GM20000 (cell line): ENCODE measurements at regions not wholly inside any gene's neighbourhood (a gene's known extent, or its start where the extent isn't known, plus 50 kb on each side); places are given as distances from the start of the nearest gene placed in this dataset.

Source experiments
- DNase-seq: peaks from one replicate; pipeline ENCODE4 v3.0.0; 2012; ENCODE audit warnings: low spot score
- CTCF ChIP-seq: IDR thresholded peaks from 2 replicates; pipeline ENCODE4 v1.5.1; 2012; ENCODE audit warnings: mild to moderate bottlenecking, control low read depth; ENCODE audit errors: extremely low read depth, missing control alignments

- no peak for TF ChIP-seq CTCF
- DNase-seq, result no peak
Measured at GRCh38 chr12:70069221-70070105, 173.8 kb upstream of the CNOT2 start.

GRCh38 chr12:70070494-70071007 is 172.7 kb upstream of the CNOT2 start:
- TF ChIP-seq CTCF, result no peak
- DNase-seq, result no peak

GRCh38 chr12:70074510-70074909 is 168.7 kb upstream of the CNOT2 start:
- TF ChIP-seq CTCF, result no peak
- no peak for DNase-seq

DNA sequence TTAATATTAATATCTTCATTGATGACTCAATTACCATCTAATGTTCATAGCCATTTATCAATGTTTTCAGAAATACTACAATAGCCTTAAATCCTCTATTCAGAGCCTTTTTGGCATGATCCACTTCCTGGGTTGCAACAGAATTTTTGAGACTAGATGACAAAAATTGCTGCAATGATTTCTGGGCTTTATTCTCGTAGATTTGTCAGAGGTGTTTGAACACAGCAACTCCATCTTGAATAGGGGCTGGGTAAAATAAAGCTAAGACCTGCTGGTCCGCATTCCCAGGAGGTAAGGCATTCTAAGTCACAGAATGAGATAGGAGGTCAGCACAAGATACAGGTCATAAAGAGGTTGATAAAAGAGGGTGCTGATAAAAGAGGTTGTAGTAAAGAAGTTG is 165.8 kb upstream of the CNOT2 start:
- DNase-seq, result no peak
- TF ChIP-seq CTCF, result no peak

- DNase-seq, result no peak
- TF ChIP-seq CTCF, result no peak
Measured at GRCh38 chr12:70078161-70078560, 165.1 kb upstream of the CNOT2 start.

DNA sequence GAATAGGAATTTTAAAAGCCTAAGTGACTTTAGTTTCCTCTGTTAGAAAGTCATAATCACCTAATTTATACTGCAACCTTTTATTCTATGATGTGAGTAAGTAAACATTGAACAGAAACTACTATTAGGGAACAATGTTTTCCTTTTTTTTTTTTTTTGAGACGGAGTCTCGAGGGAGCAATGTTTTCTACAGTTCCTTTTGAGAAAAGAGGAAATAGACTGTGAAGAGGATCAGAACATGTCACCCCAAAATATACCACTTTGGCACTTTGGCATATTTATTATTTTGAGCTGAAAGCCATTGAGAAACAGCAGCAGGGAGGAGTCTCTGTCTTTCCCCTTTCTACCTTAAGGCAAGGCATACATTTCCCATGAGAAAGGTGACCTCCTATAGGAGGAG is 162.7 kb upstream of the CNOT2 start:
- no peak for TF ChIP-seq CTCF
- DNase-seq, result no peak

GRCh38 chr12:70082997-70083676 is 160.1 kb upstream of the CNOT2 start:
- TF ChIP-seq CTCF, result no peak
- DNase-seq, result no peak
